ENCODE measurements at regions not wholly inside any gene's neighbourhood (a gene's known extent, or its start where the extent isn't known, plus 50 kb on each side); places are given as distances from the start of the nearest gene placed in this dataset.

DNA sequence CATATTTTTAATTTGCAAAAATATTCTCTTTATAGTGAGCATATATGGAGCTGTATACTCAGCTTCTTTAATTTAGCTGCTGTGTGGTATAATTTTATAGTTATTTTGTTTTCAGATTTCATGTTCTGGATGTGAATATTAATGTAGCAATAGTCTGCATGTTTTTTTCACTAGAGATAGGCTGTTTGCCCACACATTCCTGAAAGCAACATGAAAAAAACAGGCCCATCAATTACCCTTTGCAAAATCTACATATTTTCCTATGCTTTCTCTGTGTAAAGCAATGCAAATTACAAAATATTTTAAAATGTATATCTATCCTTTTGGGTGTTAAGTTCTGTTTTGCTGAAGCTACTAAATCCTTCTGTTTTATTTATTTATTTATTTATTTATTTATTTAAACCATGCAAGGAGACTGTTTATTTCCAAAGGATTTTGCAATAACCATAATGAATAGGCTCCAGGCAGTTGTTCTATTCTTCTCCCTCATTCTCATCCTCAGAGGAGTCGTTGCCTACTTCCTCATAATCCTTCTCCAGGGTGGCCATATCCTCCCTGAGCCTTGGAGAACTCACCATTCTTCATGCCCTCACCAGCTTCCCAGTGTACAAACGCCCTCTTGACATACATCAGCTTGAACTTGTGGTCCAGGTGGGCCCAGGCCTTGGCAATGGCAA lies 277.1 kb downstream of the ANKRD50 start:
- H3K27me3 ChIP-seq = no peaks in the 10 kb centered on the region
- H3K9me3 ChIP-seq = no peaks in the 10 kb centered on the region
- TF ChIP-seq POLR2AphosphoS5 (IDR thresholded peaks at IDR 0.05) (no peak), POLR2A (IDR thresholded peaks at IDR 0.05) (no peak), CTCF (IDR thresholded peaks at IDR 0.05) (no peak), EP300 (IDR thresholded peaks at IDR 0.05) (no peak)
- peaks cover 0 to 5% (median 0%) of the 10 kb centered on the region in 4 donors for H3K4me1 ChIP-seq
- no peak overlapping the region for H3K4me3 ChIP-seq
- DNase-seq = no peak
- intact Hi-C loops (cut with DNase I) = no loop called here
- no peaks in the 10 kb centered on the region for H3K36me3 ChIP-seq
- 59 to 78% methylated on average over 2 of the region's 2 CpGs for WGBS, 2 donors
- H3K27ac ChIP-seq = no peak overlapping the region

DNA sequence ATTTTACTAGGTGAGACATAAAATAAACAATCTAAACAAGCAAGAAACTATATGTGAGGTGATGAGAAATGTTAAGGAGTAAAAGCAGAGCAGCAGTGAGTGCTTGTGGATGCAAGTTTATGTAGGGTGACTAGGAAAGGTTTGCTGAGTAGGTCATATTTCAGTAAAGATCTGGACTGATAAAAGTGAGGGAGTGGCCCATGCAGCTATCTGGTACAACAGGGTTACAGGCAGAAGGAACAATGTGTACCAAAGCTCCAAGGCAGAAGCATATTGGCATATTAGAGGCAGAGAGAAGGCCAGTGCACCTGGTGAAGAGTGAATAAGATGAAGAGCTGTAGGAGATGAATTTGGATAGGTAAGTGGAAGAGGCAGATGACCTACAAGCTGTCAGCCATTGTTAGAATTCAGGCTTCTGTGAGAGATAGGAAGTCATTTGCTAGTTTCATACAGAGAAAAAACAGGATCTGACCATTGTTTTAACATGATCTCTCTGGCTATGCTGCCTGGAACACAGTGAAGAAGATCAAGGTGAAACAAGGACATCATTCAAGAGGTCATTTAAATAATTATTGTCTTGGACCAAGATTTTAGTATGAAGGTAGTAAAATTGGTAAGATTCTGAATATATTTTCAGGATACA lies 274.6 kb downstream of the ANKRD50 start:
- Histone ChIP-seq H3K36me3 (no peaks in the 10 kb centered on the region), H3K27me3 (no peaks in the 10 kb centered on the region), H3K4me1 (no peaks in the 10 kb centered on the region), H3K9me3 (no peaks in the 10 kb centered on the region), H3K4me3 (no peak overlapping the region), H3K27ac (no peak overlapping the region)
- DNase-seq = no peak
- TF ChIP-seq CTCF (IDR thresholded peaks at IDR 0.05) = no peak
- no peak for TF ChIP-seq POLR2A (IDR thresholded peaks at IDR 0.05)
- TF ChIP-seq EP300 (IDR thresholded peaks at IDR 0.05) = no peak
- TF ChIP-seq POLR2AphosphoS5 (IDR thresholded peaks at IDR 0.05) = no peak
- intact Hi-C loops (cut with DNase I) = no loop called here

DNA sequence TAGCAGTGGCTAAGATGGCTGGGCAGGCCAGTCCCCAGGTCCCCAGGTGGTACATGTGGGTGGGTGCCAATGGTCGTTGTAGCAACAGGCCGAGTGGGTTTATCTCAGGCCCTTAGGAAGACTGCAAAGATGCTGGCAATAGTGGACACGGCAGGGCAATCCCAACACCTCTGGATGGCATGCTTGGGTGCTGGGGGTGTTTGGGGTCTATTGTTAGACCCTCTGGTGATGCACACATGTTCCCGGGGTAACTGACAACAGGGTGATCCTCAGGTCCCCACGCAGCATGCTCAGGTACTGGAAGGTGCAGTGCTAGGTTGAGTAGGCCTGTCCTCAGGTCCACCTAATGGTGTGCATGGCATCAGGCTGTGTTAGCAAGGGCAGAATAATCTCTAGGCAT lies 267.5 kb downstream of the ANKRD50 start:
- H3K4me3 ChIP-seq = no peak overlapping the region
- H3K4me1 ChIP-seq = no peaks in the 10 kb centered on the region
- intact Hi-C loops (cut with DNase I) = no loop called here
- WGBS, 2 donors = 93 to 94% methylated on average over 5 of the region's 5 CpGs
- no peak for TF ChIP-seq POLR2A (IDR thresholded peaks at IDR 0.05)
- TF ChIP-seq EP300 (IDR thresholded peaks at IDR 0.05) = no peak
- TF ChIP-seq CTCF (IDR thresholded peaks at IDR 0.05) = no peak
- TF ChIP-seq POLR2AphosphoS5 (IDR thresholded peaks at IDR 0.05) = no peak
- no peaks in the 10 kb centered on the region for H3K9me3 ChIP-seq
- DNase-seq = no peak
- no peaks in the 10 kb centered on the region for H3K27me3 ChIP-seq
- H3K27ac ChIP-seq = no peak overlapping the region
- no peaks in the 10 kb centered on the region for H3K36me3 ChIP-seq

GRCh38 chr4:124449881-124450280 lies 262.7 kb downstream of the ANKRD50 start:
- no peaks in the 10 kb centered on the region for H3K4me1 ChIP-seq
- no peaks in the 10 kb centered on the region for H3K36me3 ChIP-seq
- intact Hi-C loops (cut with DNase I) = no loop called here
- DNase-seq = no peak
- no peak for TF ChIP-seq EP300 (IDR thresholded peaks at IDR 0.05)
- no peak for TF ChIP-seq POLR2AphosphoS5 (IDR thresholded peaks at IDR 0.05)
- no peak for TF ChIP-seq POLR2A (IDR thresholded peaks at IDR 0.05)
- TF ChIP-seq CTCF (IDR thresholded peaks at IDR 0.05) = no peak
- no peak overlapping the region for H3K4me3 ChIP-seq
- no peak overlapping the region for H3K27ac ChIP-seq
- WGBS, 2 donors = 78 to 93% methylated on average over 1 of the region's 1 CpG
- no peaks in the 10 kb centered on the region for H3K27me3 ChIP-seq
- no peaks in the 10 kb centered on the region for H3K9me3 ChIP-seq

All from sigmoid colon (tissue), 6 donors.